HCT116 (cell line): ENCODE measurements at regions not wholly inside any gene's neighbourhood (a gene's known extent, or its start where the extent isn't known, plus 50 kb on each side); places are given as distances from the start of the nearest gene placed in this dataset.

Experiments used
- ATF3 ChIP-seq: IDR thresholded peaks from 2 replicates; pipeline ENCODE4 v1.6.1; 2012
- CTCF ChIP-seq, 3 experiments: fragments of 200-600 bp in 1 of 3; sonication (generic) in 1 of 3; IDR thresholded peaks in 2 of 3; conservative IDR thresholded peaks in 1 of 3; 2 replicates each; pipeline ENCODE4 v1.5.1; 2012 to 2017; ENCODE audit warnings: low read depth in 2 of 3, low read length in 2 of 3, antibody characterized with exemption in 1 of 3, borderline replicate concordance in 1 of 3, control low read depth in 1 of 3, mild to moderate bottlenecking in 1 of 3, mixed read lengths in 1 of 3, mixed run types in 1 of 3, moderate library complexity in 1 of 3; ENCODE audit not compliant: insufficient read depth in 1 of 3
- EZH2phosphoT487 ChIP-seq: fragments of 200-600 bp; IDR thresholded peaks from 2 replicates; pipeline ENCODE4 v1.6.1; 2018; ENCODE audit warnings: antibody characterized with exemption, borderline replicate concordance
- POLR2A ChIP-seq: IDR thresholded peaks from 2 replicates; pipeline ENCODE4 v1.7.0; 2011; ENCODE audit warnings: borderline replicate concordance; ENCODE audit not compliant: insufficient read depth, insufficient read length; ENCODE audit errors: extremely low read depth
- POLR2AphosphoS5 ChIP-seq: IDR thresholded peaks from 2 replicates; pipeline ENCODE4 v1.6.1; 2011; ENCODE audit warnings: mild to moderate bottlenecking, low read depth, low read length, moderate library complexity

GRCh38 chr12:18857656-18858055, 119.7 kb downstream of the CAPZA3 start:
- TF ChIP-seq POLR2AphosphoS5, result no peak
- TF ChIP-seq CTCF (IDR thresholded peaks at IDR 0.05 in 2 of 3, conservative IDR thresholded peaks at IDR 0.05 in 1 of 3; ENCODE audit: borderline replicate concordance in 1 of 3, insufficient read depth in 1 of 3, low read depth in 2 of 3, low read length in 2 of 3), result no peak
- no peak for TF ChIP-seq EZH2phosphoT487
- TF ChIP-seq POLR2A, result no peak
- no peak for TF ChIP-seq ATF3
